Putamen (tissue), 1 donor: ENCODE measurements at regions not wholly inside any gene's neighbourhood (a gene's known extent, or its start where the extent isn't known, plus 50 kb on each side); places are given as distances from the start of the nearest gene placed in this dataset.
"Not testable (repeated sequence)": the region's sequence is repeated elsewhere in the genome, so short reads cannot be mapped to it uniquely, and the experiment has no call there.

Experiments
- DNase-seq: peaks from one replicate; pipeline ENCODE4 v3.0.0-alpha.2; 2016; ENCODE audit warnings: low spot score

DNA sequence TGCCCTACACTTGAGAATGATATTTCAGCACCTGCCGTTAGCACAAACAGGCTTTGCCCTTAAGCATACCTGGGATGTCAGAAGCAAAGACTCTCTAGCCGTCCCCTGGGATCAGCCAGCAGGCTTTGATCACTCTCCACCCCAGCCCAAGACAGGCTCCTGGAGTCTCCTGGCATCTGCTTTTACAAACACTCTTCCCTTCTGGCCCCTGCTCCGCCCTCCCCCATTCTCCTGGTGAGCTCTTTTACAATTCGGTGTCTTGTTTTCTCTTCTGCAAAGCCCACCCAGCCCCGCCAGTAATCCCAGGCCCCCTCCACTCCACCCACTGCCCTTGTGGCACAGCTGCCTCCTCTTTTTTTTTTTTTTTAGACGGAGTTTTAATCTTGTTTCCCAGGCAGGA lies 50.4 kb downstream of the KATNIP start:
- DNase-seq: no peak

DNA sequence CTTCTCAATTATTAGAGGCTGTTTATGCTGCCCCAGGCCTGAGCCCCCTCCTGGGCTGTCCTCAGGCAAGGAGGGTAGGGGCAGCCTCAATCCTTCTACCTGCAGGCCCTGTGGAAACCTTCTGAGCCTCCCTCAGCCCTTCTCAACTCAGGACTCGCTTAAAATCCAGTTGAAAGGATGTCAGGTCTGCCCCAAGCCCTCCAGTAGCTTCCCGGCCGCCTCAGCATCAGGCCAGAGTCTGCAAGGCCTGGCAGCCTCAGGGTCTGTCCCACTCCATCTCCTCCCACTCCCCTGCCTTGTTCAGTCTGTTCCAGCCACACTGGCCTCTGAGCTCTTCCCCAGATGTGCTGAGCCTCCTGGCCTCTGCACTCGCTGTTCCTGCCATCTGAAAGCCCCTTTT lies 52.2 kb downstream of the KATNIP start:
- no peak for DNase-seq

DNA sequence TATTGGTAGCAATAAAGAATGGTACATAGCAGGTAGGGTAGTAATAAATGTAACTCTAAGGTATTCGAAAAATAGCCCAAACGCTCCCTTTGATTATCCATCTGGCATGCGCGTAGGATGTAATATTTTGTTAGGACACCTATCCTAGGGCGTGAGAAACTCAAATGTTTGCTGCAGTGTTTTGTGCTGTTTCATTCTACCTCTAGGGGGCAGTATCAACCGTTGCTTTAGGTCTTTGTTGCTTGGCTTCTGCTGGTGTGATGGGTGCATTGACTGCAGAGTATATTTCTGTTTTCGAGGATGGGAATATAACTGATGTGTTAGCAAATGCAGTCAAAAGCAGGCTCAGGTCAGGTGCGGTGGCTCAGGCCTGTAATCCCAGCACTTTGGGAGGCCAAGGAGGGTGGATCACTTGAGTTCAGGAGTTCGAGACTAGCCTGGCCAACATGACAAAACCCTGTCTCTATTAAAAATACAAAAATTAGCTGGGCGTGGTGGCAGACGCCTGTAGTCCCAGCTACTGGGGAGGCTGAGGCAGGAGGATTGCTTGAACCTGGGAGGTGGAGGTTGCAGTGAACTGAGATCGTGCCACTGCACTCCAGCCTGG lies 55.7 kb downstream of the KATNIP start:
- DNase-seq: peak; percentile 34

DNA sequence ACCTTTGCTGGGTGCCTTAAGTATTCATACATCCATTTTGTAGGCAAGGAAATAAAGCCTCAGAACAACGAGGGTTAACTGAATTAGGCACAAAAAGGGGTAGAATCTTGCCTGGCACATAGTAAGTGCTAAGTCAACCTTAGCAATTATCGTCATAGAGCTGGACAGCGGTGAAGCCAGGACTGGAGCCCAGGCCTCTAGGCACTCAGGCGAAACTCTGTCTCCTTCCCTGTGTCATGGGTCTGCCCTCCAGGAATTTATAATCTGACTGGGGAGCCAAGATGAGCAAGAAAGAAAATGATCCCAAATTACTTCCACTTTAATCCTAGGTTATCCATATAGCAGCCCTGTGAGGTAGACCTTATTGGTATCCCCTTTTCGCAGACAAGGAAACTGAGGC lies 61.4 kb downstream of the KATNIP start:
- DNase-seq: no peak

DNA sequence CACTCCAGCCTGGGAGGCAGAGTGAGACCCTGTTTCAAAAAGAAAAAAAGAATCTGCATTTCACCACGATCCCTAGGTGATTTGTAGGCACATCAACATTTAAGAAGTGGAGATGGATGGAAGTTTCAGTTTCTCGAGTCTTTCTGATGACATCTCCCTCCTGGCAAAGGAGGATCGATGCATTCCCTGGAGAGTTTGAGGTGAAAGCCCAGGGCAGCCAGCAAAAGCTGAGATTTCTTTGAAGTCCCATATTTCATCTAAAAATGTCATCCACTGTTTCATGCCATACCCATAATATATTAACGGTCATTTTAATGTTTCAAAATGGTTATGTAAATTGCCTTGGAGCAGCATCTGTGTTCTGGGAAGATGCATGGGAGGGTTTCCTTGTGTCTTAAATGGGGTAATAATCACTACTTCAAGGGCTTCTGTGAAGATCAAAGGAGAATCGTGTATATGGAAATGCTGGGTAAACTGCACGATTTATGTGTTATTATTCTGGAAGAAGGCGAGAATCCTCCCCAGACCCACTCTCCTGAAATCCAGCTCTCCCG lies 63.4 kb downstream of the KATNIP start:
- no peak for DNase-seq

DNA sequence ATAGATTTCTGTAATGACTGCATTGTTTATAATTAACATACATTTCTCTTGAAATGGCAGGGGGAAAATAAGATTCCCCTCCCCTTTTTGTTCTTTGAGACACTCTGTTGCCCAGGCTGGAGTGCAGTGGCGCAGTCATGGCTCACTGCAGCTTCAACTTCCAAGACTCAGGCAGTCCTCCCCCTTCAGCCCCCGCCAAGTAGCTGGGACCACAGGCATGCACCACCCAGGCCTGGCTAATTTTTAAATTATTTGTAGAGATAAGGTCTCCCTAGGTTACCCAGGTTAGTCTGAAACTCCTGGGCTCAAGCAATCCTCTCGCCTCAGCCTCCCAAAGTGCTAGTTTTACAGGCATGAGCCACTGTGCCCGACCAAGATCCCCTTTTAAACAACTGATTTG lies 67.7 kb downstream of the KATNIP start:
- no peak for DNase-seq

DNA sequence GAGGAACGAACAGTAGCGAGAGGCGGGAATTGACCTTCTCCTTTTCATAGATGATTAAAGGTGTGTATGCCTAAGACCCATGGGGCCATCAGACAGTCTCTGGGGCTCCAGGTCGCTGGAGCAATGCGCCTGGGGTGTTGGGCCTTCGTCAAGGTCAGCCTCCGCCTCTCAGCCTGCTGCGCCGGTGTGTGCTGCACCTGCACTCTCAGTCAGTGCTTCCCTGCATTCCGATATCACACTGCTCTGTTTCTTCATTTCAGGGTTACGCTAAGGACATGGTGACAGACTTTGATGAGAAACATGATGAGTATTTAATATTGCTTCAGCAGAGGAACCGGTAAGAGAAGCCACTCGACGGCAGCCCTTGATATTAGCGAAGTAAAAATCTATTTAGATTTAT lies 68.2 kb downstream of the KATNIP start:
- no peak for DNase-seq

DNA sequence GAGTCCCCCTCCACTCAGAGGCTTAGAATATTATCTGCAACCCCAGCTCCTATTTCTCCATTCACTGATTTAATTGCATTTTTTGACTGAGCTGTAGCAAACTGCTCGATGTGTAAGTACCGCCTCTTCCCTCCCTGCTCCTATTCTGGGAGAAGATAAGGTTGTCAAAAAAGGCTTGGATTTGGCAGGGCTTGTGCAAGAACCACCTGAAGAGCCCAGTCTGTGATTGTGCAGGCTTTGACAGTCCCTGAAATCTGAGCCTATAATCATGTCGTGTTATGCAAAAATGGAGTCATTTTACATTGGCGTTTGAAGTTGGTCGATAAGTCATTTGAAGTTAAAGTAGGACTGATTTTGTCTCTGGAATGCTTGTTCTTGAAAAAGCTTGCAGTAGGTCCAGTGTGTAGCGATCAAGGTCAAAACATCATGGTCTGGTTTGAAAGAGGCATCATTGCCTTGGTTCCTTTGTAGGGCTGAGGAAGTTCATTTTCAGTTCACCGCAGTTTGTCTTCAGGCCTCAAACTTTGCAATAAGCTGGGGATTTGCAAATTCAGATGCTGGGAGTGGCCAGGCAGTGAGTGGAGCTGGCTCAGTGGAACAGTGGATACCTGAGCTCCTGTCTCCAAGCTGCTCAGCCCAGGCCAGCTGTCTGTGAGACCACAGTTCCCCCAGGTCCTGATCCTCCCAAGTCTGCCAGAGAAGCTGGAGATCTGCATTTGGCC lies 68.8 kb downstream of the KATNIP start:
- DNase-seq: peak; percentile 77

DNA sequence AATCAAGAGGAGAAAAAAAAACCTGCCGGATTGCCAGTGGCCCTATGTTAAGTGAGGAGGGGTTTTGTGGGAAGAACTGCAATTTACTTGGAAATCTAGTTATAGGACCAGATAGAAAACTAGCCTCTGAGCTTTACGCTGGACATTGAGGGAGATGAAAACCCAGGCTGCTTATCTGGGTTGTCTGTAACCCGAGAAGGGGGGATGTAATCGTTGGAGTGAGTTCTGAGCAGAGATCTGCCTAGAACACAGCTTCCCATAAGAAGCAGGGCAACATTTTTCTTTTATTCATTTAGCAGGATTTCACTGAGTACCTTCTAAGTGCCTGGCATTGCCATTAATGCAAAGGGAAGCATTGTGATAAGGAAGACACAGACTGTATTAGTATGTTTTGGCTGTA lies 70.6 kb downstream of the KATNIP start:
- no peak for DNase-seq

DNA sequence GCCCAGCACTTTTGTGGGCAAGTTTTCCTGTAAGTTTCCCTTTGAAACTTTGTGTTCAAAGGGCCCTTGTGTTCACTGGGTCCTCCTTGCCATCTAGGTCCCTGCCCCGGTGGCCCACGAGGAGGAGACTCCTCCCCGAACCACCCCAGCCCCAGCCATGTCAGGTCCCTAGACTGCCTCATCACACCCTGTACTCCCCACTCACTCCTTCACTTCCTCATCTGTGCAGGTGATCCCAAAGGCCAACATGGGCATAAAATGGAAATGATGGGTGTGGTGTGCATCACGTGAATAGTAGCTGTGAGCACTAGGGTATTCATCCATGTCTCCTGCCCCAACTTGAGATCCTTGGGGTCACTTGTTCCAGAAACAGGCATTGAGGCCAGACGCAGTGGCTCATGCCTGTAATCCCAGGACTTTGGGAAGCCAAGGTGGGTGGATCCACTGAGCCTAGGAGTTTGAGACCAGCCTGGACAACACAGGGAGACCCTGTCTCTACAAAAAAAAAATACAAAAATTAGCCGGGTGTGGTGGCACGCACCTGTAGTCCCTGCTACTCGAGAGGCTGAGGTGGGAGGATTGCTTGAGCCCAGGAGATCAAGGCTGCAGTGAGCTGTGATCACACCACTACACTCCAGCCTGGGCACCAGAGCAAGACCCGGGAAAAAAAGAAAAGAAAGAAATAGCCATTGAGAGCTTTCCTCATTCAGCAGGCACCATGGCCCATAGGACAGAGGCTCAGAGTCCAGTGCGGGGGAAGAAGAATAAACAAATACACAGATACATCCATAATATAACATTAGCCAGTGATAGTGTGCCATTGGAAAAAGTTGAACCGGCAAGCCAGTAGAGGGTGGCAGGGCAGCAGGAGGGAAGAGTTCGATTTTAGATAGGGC lies 74.5 kb downstream of the KATNIP start:
- DNase-seq: no peak

DNA sequence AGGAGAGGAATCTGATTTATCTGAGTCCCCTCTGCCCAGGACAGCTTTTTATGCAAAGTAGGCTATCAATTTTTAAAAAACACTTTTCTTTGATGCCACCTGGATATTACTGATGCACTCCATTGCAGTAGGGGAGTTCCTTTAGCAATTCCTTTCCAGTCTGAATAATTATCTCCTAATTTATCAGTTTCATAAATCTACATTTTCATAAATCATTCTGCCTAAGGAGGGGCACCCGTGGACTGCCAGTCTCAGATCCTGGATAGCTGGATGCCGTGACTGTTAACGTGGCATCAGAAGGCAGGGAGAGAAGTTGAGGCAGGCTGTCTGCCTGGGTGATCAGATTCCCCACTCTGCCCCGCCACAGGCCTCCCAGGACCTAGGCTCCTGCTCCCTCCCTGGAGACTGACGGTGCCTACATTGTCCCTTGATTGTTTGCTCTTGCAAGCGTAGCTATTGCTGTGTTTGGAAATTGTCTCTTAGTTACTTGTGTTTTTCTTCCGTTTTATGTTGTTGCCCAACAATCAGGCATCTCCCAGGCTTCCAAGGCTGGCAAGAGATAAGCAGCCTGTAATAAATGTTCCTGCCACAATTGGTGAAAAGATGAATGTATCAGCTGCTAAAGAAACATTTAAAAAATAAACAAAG lies 75.2 kb downstream of the KATNIP start:
- no peak for DNase-seq

DNA sequence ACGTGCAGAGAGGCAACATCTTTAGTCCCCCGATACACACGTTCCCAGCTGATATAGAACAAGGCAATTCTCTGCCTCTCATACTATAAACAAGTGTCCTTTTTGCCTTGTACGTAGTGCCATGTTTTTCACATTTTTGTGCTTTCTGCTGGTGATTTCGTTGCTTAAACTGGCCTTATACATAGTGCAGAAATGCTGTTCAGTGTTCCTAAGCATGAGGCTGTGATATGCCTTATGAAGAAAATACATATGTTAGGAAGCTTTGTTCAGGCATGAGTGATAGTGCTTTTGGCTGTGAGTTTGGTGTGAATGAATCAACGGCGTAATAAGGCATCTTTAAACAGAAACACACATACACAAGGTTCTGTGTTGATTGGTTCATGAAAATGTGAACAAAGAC lies 77.2 kb downstream of the KATNIP start:
- no peak for DNase-seq

DNA sequence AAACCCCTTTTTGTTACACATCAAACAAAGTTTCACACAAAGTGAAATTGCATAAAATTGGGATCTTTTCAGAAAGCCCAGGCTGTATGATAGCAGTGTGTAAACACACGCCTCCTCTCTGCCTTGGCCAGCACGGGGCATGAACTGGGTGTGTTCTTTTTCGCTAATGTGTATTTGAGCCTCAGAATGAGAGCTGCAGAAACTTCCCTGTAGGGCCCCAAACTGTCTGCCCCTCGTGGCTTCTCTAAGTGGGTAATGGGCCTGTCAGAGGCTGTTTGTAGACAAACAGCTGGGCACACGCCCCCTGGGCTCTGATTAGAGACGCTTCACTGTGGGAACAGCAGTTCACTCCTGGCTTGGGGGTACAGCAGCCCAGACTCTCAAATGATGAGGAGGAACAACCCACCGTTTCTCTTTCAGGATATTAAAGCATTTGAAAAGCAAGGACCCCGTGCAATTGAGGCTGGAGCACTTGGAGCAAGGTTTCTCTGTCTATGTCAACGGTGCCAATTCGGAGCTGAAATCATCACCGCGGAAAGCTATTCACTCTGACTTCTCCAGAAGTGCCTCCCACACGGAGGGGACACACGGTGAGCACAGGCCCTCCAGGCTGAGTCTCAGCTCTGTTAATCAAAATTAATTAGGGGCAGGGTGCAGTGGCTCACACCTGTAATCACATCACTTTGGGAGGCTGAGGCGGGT lies 78.4 kb downstream of the KATNIP start:
- DNase-seq: no peak

DNA sequence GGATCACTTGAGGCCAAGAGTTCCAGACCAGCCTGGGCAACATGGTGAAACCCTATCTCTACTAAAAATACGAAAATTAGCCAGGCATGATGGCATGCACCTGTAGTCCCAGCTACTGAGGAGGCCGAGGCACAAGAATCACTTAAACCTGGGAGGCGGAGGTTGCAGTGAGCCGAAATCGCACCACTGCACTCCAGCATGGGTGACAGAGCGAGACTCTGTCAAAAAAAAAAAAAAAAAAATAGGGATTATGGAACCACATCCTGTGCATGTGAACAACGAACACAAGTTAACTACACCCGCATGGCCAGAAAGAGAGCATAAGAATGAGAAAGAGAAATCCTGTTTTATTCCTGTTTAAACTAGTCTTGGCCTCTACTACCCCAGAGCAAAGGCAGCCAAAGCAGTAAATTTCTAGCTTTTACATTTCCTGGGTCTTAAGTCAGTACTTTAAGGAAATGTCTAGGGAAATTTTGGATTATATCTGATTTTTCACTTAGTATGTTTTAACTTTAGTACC lies 79.1 kb downstream of the KATNIP start:
- DNase-seq: not testable (repeated sequence)

DNA sequence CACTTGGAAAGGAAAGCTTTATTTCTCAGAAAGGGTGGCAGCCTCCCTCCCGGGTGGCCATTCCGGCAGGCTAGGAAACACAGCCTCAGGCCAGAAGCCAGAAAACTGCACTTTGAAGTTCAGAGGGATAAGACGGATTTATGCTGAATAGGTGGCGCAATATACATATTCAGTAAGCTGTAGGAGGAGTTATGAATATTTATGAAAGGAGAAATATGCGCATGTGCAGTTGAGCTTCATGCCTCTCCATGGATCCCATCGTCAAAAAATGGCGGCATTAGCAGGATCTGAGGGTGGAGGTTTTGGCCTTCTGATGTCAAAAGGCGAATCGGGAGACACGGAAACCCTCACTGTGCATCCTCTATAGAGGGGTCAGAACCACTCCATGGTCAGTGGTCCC lies 82.3 kb downstream of the KATNIP start:
- peak; percentile 34 for DNase-seq

DNA sequence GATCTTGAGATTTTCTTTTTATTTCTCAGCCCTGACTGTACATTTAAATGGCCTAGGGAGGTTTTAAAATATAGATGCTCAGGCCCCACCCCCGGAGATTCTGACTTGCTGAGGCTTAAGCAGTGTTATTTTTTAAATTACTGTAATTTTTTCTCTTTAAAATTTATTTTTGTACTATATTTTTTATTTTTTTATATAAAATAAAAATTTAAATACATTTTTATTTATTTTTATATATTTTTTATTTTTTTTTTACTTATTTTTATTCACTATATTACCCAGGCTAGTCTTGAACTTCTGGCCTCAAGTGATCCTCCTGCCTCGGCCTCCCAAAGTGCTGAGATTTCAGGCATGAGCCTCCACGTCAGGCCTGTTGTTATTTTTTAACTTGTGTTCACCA lies 83.3 kb downstream of the KATNIP start:
- DNase-seq: no peak

DNA sequence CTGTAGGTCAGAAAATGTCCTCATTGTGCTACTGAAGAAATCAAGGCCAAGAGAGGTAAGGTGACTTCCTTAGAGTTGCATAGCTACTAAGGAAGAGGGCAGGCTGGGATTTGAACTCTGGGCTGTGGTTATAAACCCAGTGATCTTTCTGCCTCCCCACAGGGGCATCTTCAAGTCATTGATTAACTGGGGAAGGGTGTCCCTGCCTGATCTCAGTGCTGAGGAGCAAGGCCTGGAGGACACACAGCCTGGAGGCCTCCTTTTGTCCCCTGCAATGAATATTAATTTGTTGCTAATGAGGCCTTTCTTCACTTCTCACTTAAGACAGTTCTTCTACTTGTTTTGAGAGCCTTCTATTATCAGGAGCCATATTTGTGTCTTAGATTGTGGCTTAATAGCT lies 83.8 kb downstream of the KATNIP start:
- DNase-seq: no peak

DNA sequence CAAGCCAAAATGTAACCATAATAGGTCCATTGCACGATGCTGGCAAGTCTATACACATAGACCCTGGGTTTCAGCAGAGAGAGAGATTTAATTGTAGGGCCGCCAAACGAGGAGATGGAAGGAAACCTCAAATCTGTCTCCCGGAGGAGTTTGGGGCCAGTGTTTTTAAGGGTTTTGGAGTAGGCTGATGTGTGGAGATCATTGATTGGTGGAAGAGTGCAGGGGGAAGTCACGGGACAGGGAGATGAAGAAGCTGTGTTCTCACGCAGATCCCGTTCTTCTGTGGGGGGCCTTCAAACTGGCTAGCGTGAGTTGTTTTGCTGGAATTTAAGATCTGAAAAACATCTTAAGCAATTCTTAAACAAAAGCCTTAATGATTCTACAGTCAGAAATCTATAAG lies 84.8 kb downstream of the KATNIP start:
- no peak for DNase-seq

DNA sequence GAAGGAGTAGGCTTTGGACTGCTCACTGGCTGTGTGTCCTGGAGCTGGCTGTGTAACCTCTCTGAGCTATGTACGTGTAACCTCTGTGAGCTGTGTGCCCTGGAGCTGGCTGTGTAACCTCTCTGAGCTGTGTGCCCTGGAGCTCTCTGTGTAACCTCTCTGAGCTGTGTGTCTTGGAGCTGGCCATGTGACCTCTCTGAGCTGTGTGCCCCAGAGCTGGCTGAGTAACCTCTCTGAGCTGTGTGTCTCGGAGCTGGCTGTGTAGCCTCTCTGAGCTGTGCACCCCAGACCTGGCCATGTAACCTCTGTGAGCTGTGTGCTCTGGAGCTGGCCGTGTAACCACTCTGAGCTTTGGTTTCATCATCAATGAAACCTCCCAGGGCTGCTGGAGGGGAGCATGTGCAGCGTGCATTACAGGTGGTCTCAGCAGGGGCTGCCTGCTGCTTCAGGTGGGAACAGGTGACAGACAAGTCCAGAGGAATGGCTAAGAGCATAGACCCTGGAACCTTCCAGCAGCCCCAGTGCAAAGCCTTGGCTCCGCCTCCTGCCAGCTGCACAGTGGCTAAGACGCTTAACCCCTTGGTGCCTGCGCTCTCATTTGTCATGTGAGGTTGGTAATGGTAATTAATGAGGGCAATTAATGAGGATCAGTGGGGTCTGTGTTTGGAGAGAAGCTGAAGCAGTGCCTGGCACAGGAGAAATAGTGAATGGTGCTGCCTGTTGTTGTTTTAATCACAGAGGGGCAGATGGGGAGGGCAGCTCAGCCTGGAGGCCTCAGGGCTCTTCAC lies 86.7 kb downstream of the KATNIP start:
- DNase-seq: no peak

DNA sequence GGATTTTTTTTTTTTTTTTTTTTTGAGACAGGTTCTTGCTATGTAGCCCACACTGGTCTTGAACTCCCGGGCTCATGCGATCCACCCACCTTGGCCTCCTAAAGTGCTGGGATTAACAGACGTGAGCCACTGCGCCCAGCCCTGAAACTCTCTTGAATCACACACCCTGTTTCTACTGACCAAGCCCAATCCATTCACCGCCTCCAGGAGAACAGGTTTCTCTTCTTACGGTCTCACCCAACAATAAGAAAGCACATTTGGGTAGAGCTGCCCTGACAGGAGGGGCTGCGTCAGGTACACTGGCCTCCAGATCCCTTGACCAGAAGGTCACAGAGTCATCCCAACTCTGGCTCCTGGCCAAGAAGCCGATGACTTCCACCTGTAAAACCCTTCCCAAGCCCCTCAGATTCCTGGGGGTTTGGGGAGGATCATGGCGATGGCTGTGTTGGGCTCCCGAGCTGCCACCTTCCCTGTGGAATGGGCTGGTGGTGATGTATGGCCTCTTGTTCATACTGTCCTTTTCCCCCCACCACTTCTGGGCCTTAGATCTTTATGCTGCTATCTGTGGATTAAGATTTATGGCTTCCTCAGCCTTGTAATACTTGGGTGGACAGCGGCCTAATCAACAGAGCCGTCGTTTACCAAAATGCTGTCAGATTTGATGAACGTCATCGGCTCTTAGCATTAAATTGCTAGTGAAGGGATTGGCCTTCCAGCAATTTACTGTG lies 89.1 kb downstream of the KATNIP start:
- DNase-seq: no peak
